ENCODE measurements at regions not wholly inside any gene's neighbourhood (a gene's known extent, or its start where the extent isn't known, plus 50 kb on each side); places are given as distances from the start of the nearest gene placed in this dataset.

DNA sequence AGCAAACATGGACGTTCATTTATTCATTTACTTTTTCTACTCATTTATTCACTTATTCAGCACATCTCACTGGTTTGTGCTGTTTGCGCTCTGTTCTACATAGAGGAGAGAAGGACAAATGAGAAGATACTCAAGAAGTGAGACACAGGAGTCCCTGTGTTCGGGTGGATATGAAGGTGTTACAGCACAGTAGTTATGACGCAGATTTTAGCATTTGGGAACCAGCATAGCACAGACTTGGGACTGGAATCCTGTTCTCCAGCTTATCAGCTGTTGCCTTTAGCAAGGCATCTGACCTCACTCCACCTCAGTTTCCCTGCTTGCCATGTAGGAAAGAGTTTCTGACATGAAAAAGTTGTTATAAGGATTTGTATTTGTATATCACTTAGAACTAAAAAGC lies 430.1 kb downstream of the MAFB start:
- POLR2A ChIA-PET = no interaction called here
- Histone ChIP-seq H3K27me3 (ENCODE audit: control insufficient read depth, insufficient read depth, low read length) (no peaks in the 10 kb centered on the region), H3K4me3 (ENCODE audit: low read depth, low read length) (no peak overlapping the region), H3K9me3 (ENCODE audit: control insufficient read depth, insufficient read depth, low read length) (no peaks in the 10 kb centered on the region), H3K27ac (ENCODE audit: low read depth, low read length) (no peak overlapping the region)
- TF ChIP-seq, protein P1, sequence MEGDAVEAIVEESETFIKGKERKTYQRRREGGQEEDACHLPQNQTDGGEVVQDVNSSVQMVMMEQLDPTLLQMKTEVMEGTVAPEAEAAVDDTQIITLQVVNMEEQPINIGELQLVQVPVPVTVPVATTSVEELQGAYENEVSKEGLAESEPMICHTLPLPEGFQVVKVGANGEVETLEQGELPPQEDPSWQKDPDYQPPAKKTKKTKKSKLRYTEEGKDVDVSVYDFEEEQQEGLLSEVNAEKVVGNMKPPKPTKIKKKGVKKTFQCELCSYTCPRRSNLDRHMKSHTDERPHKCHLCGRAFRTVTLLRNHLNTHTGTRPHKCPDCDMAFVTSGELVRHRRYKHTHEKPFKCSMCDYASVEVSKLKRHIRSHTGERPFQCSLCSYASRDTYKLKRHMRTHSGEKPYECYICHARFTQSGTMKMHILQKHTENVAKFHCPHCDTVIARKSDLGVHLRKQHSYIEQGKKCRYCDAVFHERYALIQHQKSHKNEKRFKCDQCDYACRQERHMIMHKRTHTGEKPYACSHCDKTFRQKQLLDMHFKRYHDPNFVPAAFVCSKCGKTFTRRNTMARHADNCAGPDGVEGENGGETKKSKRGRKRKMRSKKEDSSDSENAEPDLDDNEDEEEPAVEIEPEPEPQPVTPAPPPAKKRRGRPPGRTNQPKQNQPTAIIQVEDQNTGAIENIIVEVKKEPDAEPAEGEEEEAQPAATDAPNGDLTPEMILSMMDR (IDR thresholded peaks at IDR 0.05; ENCODE audit: low read depth, low read length) = no peak
- CTCF ChIA-PET = no interaction called here
- no peak for DNase-seq (ENCODE audit: low read depth, low spot score)

DNA sequence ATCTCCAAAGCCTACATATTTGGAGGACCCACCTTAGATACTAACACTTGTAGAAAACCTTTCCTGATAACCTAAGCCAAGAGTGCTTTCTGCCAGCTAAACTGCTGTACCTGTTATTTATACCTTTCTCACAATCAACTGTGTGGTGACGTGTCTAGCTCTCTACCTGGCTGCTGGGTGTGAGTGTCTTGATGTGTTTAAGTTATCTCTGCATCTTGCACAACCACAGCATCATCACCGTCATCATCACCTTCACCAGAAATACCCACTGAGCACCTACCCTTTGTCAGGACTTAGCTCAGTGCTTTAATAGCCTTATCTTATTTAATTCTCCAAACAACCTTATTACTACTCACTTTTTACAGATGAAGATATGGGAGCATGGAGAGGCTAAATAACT lies 431.3 kb downstream of the MAFB start:
- Histone ChIP-seq H3K27ac (ENCODE audit: low read depth, low read length) (no peak overlapping the region), H3K9me3 (ENCODE audit: control insufficient read depth, insufficient read depth, low read length) (no peaks in the 10 kb centered on the region), H3K27me3 (ENCODE audit: control insufficient read depth, insufficient read depth, low read length) (no peaks in the 10 kb centered on the region), H3K4me3 (ENCODE audit: low read depth, low read length) (no peak overlapping the region)
- no peak for DNase-seq (ENCODE audit: low read depth, low spot score)
- TF ChIP-seq, protein P1 (IDR thresholded peaks at IDR 0.05; ENCODE audit: low read depth, low read length) = no peak
- ChIA-PET CTCF (no interaction called here), POLR2A (no interaction called here)

DNA sequence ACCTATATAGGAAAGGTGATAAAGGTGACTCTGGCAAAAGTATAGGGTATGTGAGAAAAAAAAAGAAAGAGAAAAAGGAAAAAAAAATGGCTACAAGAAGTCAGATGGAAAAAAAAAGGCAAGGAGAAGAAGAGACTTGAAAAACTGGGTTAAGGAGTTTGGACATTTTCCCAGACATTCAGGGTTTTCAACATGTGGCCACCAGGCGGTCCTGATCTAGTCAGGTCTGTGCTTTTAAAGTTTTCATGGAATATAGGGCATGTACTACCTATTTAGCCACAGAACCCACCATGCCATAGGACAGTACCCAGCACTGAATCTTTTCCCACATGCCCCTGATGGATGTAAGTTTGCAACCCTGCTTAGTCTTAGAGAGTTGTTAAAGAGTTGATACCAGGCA lies 433.7 kb downstream of the MAFB start:
- Histone ChIP-seq H3K27ac (ENCODE audit: low read depth, low read length) (no peak overlapping the region), H3K27me3 (ENCODE audit: control insufficient read depth, insufficient read depth, low read length) (no peaks in the 10 kb centered on the region), H3K4me3 (ENCODE audit: low read depth, low read length) (no peak overlapping the region), H3K9me3 (ENCODE audit: control insufficient read depth, insufficient read depth, low read length) (peaks cover 3% of the 10 kb centered on the region; the same call in 1 of the 2 replicates)
- CTCF ChIA-PET = no interaction called here
- TF ChIP-seq, protein P1 (IDR thresholded peaks at IDR 0.05; ENCODE audit: low read depth, low read length) = 0 out of 2 replicates have a peak, but pooled peaks have one; percentile 16
- no peak for DNase-seq (ENCODE audit: low read depth, low spot score)
- POLR2A ChIA-PET = no interaction called here

DNA sequence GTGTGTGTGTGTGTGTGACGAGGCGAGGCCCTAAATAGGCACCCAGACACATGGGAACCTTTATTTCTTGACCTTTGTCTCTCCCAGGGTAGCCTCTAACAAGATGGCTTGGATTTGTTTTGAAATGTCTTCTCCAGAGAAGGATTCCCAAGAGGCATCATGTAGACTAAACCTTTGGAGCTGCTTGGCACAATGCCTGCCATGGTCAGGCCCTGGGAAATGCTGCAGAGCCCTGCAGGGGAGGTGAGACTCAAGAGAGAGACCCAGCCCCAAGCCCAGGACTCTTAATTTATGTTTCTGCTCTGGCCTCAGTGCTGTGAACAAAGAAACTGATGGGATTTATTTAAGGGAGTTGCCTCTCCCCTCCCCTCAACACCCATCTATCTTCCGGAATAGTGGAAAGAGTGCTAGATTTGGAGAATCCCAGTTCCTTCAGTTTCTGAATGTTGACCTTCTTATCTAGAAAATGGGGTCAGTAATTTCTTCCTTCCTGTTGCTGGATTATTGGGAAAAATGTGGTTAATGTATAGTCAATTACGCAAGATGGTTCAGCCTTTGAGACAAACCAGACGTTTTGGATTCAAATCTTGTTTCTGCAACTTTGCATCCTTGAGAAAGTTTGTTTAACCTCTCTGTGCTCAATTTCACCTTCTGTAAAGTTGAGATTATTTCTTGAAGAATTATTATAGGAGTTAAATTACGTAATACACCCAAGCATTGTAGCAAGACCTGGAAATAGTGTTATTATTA lies 434.8 kb downstream of the MAFB start:
- ChIA-PET POLR2A (no interaction called here), CTCF (no interaction called here)
- peaks cover 3% of the 10 kb centered on the region; the same call in 1 of the 2 replicates for H3K9me3 ChIP-seq (ENCODE audit: control insufficient read depth, insufficient read depth, low read length)
- no peak overlapping the region for H3K27ac ChIP-seq (ENCODE audit: low read depth, low read length)
- TF ChIP-seq, protein P1 (IDR thresholded peaks at IDR 0.05; ENCODE audit: low read depth, low read length) = no peak
- H3K4me3 ChIP-seq (ENCODE audit: low read depth, low read length) = no peak overlapping the region
- H3K27me3 ChIP-seq (ENCODE audit: control insufficient read depth, insufficient read depth, low read length) = no peaks in the 10 kb centered on the region
- no peak for DNase-seq (ENCODE audit: low read depth, low spot score)

DNA sequence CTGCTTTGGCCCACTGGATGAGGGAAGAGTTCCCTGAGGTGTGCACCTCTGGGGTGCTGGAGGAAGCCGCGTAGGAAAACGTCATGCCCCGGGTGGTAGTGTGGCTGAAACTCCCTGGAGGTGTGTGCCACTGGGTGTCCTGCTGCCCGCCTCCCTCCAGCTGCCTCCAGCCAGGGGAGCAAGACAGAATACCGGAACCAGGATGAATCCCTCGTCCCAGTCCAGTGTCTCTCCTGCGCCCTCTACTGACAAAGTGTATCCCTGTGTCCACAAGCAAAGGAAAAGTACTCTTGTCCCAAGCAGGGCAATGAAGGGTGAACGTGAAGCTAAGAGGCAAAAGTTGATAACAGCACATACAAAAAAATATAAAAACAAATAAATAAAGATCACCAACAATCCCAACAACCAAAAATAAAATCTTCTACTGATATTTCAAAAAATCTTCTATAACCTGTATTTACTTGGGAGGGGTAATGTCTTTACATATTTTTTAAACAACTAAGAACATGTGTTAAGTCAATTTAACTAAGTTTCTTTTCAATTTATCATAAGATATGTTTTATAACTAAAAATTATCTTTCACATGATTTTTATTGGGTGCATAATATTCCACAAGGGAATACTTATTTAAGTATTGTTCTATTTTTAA lies 437.6 kb downstream of the MAFB start:
- TF ChIP-seq, protein P1 (IDR thresholded peaks at IDR 0.05; ENCODE audit: low read depth, low read length) = peak; percentile 58
- ChIA-PET POLR2A (no interaction called here), CTCF (interaction anchor here (1.0 to 1.6 kb wide), 3 partner anchors 15 to 422 kb away, joined by 3 to 4 read pairs (median 3); no protein-coding TSS in a partner anchor)

More for the DNA sequence above, 437.6 kb downstream of the MAFB start:
- H3K27ac ChIP-seq (ENCODE audit: low read depth, low read length) = no peak overlapping the region
- no peak overlapping the region for H3K4me3 ChIP-seq (ENCODE audit: low read depth, low read length)
- DNase-seq (ENCODE audit: low read depth, low spot score) = no peak
- H3K9me3 ChIP-seq (ENCODE audit: control insufficient read depth, insufficient read depth, low read length) = peaks cover 3% of the 10 kb centered on the region; the same call in 1 of the 2 replicates
- H3K27me3 ChIP-seq (ENCODE audit: control insufficient read depth, insufficient read depth, low read length) = no peaks in the 10 kb centered on the region

Measured in AG04450 (cell line).